CD4-positive, alpha-beta T cell treated with Interleukin-4 for 1 hour (primary cell): ENCODE measurements at regions not wholly inside any gene's neighbourhood (a gene's known extent, or its start where the extent isn't known, plus 50 kb on each side); places are given as distances from the start of the nearest gene placed in this dataset.

ENCODE experiments used
- DNase-seq, 2 donors: peaks; one replicate each; pipeline ENCODE4 v3.0.0-alpha.2; 2020 to 2022

GRCh38 chr10:29962166-29962850 lies 97.1 kb downstream of the JCAD start:
- no peak for DNase-seq

GRCh38 chr10:29961351-29961750 lies 98.0 kb downstream of the JCAD start:
- DNase-seq = no peak

- DNase-seq = no peak
Measured at GRCh38 chr10:29960261-29960660, 99.1 kb downstream of the JCAD start.

- no peak for DNase-seq
Measured at GRCh38 chr10:29959586-29959985, 99.8 kb downstream of the JCAD start.

GRCh38 chr10:29958440-29958839 lies 100.9 kb downstream of the JCAD start:
- no peak for DNase-seq

GRCh38 chr10:29957907-29958331 lies 101.5 kb downstream of the JCAD start:
- no peak for DNase-seq

GRCh38 chr10:29957236-29957635 lies 102.2 kb downstream of the JCAD start:
- no peak for DNase-seq

- DNase-seq = no peak
Measured at GRCh38 chr10:29956335-29956924, 103.0 kb downstream of the JCAD start.

GRCh38 chr10:29955329-29955935 lies 104.0 kb downstream of the JCAD start:
- no peak for DNase-seq

GRCh38 chr10:29951441-29951931 lies 107.9 kb downstream of the JCAD start:
- no peak for DNase-seq

GRCh38 chr10:29950391-29950790 lies 109.0 kb downstream of the JCAD start:
- DNase-seq = no peak

GRCh38 chr10:29949411-29950011 lies 109.9 kb downstream of the JCAD start:
- no peak for DNase-seq

- DNase-seq = no peak
Measured at GRCh38 chr10:29948881-29949355, 110.5 kb downstream of the JCAD start.

GRCh38 chr10:29947701-29948060 lies 111.7 kb downstream of the JCAD start:
- no peak for DNase-seq

- DNase-seq = no peak
Measured at GRCh38 chr10:29946953-29947700, 112.3 kb downstream of the JCAD start.

- DNase-seq = no peak
Measured at GRCh38 chr10:29946614-29946952, 112.8 kb downstream of the JCAD start.

- no peak for DNase-seq
Measured at GRCh38 chr10:29941476-29941875, 117.9 kb downstream of the JCAD start.

- DNase-seq = no peak
Measured at GRCh38 chr10:29932991-29933390, 126.4 kb downstream of the JCAD start.

- no peak for DNase-seq
Measured at GRCh38 chr10:29931833-29932232, 127.6 kb downstream of the JCAD start.

- DNase-seq = no peak
Measured at GRCh38 chr10:29929006-29929405, 130.4 kb downstream of the JCAD start.

- no peak for DNase-seq
Measured at GRCh38 chr10:29926693-29927048, 132.7 kb downstream of the JCAD start.

GRCh38 chr10:29925771-29926692 lies 133.4 kb downstream of the JCAD start:
- DNase-seq = no peak
